GM18498 (cell line): ENCODE measurements at regions not wholly inside any gene's neighbourhood (a gene's known extent, or its start where the extent isn't known, plus 50 kb on each side); places are given as distances from the start of the nearest gene placed in this dataset.

Experiments used
- ATAC-seq: cut with Tn5 transposase; IDR thresholded peaks from one replicate; pipeline ENCODE4 v1.9.1; 2021; ENCODE audit warnings: mild to moderate bottlenecking, moderate library complexity; ENCODE audit not compliant: unreplicated experiment

DNA sequence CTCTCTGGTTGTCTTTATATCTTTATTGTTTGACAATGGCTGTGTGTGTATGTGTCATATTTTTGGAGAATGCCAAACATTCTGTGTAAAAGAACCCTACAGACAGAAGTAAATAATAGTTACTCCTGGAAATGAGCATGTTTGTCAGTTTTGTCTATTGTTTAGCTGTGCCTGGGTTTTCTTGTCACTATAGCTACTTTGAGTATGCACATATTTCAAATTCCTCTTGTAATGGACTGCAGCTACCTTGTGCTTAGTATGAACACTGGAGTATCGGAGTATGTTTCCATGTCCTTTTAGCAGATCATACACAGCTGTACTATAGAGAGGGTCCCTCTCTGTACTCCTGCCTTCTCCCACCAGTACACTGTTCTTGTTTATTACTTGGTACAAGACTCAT lies 58.0 kb upstream of the DOCK10 start:
- ATAC-seq, result no peak

DNA sequence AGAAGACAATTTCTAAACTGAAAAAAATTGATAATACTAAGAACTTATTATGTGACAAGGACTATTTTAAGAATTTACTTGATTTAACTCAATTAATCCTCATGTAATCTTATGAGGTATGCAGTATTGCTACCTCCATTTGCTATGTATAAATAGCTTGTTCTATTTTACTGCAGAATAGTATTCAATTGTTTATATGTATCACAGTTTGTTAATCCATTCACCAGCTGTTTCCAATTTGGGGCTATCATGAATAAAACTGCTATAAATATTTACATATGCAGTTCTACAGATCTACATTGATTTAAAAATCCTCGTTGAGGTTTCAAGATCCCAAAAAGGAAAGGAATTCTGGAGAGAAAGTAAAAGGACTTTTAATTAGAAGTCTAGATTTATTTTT lies 54.8 kb upstream of the DOCK10 start:
- no peak for ATAC-seq
